Mesenchymal stem cell (in vitro differentiated cells and primary cell): ENCODE measurements at regions not wholly inside any gene's neighbourhood (a gene's known extent, or its start where the extent isn't known, plus 50 kb on each side); places are given as distances from the start of the nearest gene placed in this dataset.

Experiments used
- DNase-seq: peaks from one replicate; pipeline ENCODE4 v3.0.0-alpha.2; 2013
- H2AFZ ChIP-seq: one replicate; pipeline ENCODE4 v1.6.1; 2013; ENCODE audit warnings: low read depth, mild to moderate bottlenecking, control low read depth, inconsistent platforms, low read length, moderate library complexity
- H2AK5ac ChIP-seq: 2 replicates; pipeline ENCODE4 v1.6.1; 2013; ENCODE audit warnings: low read length, moderate library complexity, mild to moderate bottlenecking, inconsistent platforms; ENCODE audit not compliant: severe bottlenecking
- H2BK120ac ChIP-seq: one replicate; pipeline ENCODE4 v1.6.1; 2013; ENCODE audit warnings: low read depth, mild to moderate bottlenecking, inconsistent platforms, low read length, moderate library complexity
- H2BK12ac ChIP-seq, 2 experiments: one replicate each; pipeline ENCODE4 v1.6.1; 2013; ENCODE audit warnings: inconsistent platforms in 2 of 2, low read length in 2 of 2, mild to moderate bottlenecking in 2 of 2, moderate library complexity in 2 of 2, control low read depth in 1 of 2
- H2BK15ac ChIP-seq: one replicate; pipeline ENCODE4 v1.6.1; 2013; ENCODE audit warnings: mild to moderate bottlenecking, low read depth, inconsistent platforms; ENCODE audit not compliant: poor library complexity, severe bottlenecking
- H2BK5ac ChIP-seq: 2 replicates; pipeline ENCODE4 v1.6.1; 2013; ENCODE audit warnings: low read depth, mild to moderate bottlenecking, low read length, control low read depth, inconsistent platforms; ENCODE audit not compliant: poor library complexity, severe bottlenecking
- H3K14ac ChIP-seq, 2 experiments: one replicate each; pipeline ENCODE4 v1.6.1; 2013; ENCODE audit warnings: inconsistent platforms in 2 of 2, low read length in 2 of 2, control low read depth in 1 of 2, mild to moderate bottlenecking in 1 of 2, moderate library complexity in 1 of 2
- H3K18ac ChIP-seq, 2 experiments: one replicate each; pipeline ENCODE4 v1.6.1; 2013; ENCODE audit warnings: inconsistent platforms in 2 of 2, low read length in 2 of 2, control low read depth in 1 of 2, low read depth in 1 of 2, mild to moderate bottlenecking in 1 of 2
- H3K23ac ChIP-seq, 2 experiments: one replicate each; pipeline ENCODE4 v1.6.1; 2013; ENCODE audit warnings: inconsistent platforms in 2 of 2, low read length in 2 of 2, mild to moderate bottlenecking in 2 of 2, moderate library complexity in 2 of 2, control low read depth in 1 of 2
- H3K27ac ChIP-seq: 2 replicates; pipeline ENCODE4 v1.5.1; 2013; ENCODE audit warnings: mild to moderate bottlenecking, moderate library complexity, low read length, control low read depth, inconsistent platforms; ENCODE audit not compliant: poor library complexity, severe bottlenecking
- H3K27me3 ChIP-seq, 2 experiments: 2 replicates each; pipeline versions ENCODE4 v1.6.1 to v1.7.0; 2013; ENCODE audit warnings: low read length in 2 of 2, mild to moderate bottlenecking in 2 of 2, moderate library complexity in 2 of 2, control low read depth in 1 of 2, inconsistent platforms in 1 of 2; ENCODE audit not compliant: control insufficient read depth in 1 of 2, insufficient read depth in 1 of 2
- H3K36me3 ChIP-seq, 2 experiments: 2 replicates each; pipeline versions ENCODE4 v1.6.1 to v1.7.0; 2013; ENCODE audit warnings: low read length in 2 of 2, control low read depth in 1 of 2, inconsistent platforms in 1 of 2, low read depth in 1 of 2, mild to moderate bottlenecking in 1 of 2; ENCODE audit not compliant: insufficient read depth in 2 of 2, control insufficient read depth in 1 of 2
- H3K4ac ChIP-seq, 2 experiments: one replicate each; pipeline ENCODE4 v1.6.1; 2013; ENCODE audit warnings: inconsistent platforms in 2 of 2, low read length in 2 of 2, mild to moderate bottlenecking in 2 of 2, moderate library complexity in 2 of 2, control low read depth in 1 of 2, low read depth in 1 of 2
- H3K4me1 ChIP-seq: 2 replicates; pipeline ENCODE4 v1.6.1; 2013; ENCODE audit warnings: low read depth, low read length, control low read depth; ENCODE audit not compliant: control insufficient read depth, insufficient read depth
- H3K4me2 ChIP-seq: 2 replicates; pipeline ENCODE4 v1.6.1; 2013; ENCODE audit warnings: low read length, mild to moderate bottlenecking, inconsistent platforms; ENCODE audit not compliant: poor library complexity, severe bottlenecking
- H3K4me3 ChIP-seq, 2 experiments: 2 replicates each; pipeline versions ENCODE4 v1.5.1 to v1.7.0; 2013; ENCODE audit warnings: low read length in 2 of 2, mild to moderate bottlenecking in 2 of 2, control low read depth in 1 of 2, low read depth in 1 of 2; ENCODE audit not compliant: insufficient read depth in 1 of 2
- H3K79me1 ChIP-seq: replicated peaks from 2 replicates; pipeline ENCODE4 v1.6.1; 2013; ENCODE audit warnings: mild to moderate bottlenecking, control low read depth, low read length, inconsistent platforms; ENCODE audit not compliant: poor library complexity, severe bottlenecking
- H3K9ac ChIP-seq: 2 replicates; pipeline ENCODE4 v1.7.0; 2013; ENCODE audit warnings: mild to moderate bottlenecking, low read length, moderate library complexity
- H3K9me3 ChIP-seq: 2 replicates; pipeline ENCODE4 v1.7.0; 2013; ENCODE audit warnings: mild to moderate bottlenecking, low read length; ENCODE audit not compliant: control insufficient read depth
- H4K8ac ChIP-seq: one replicate; pipeline ENCODE4 v1.6.1; 2013; ENCODE audit warnings: inconsistent platforms, mild to moderate bottlenecking, low read length, moderate library complexity
- H4K91ac ChIP-seq: one replicate; pipeline ENCODE4 v1.6.1; 2013; ENCODE audit warnings: mild to moderate bottlenecking, low read length, inconsistent platforms
- WGBS: methylation state at CpG from one replicate; pipeline ENCODE4 v1.1.7; 2013; ENCODE audit warnings: mixed read lengths; 5-methylcytosine and 5-hydroxymethylcytosine counted together

GRCh38 chr10:36236341-36236740, 594.2 kb upstream of the FZD8 start:
- H4K91ac ChIP-seq, result no peak overlapping the region
- H3K79me1 ChIP-seq, result no peaks in the 10 kb centered on the region
- WGBS, result 93% methylated on average over 1 of the region's 1 CpG
- no peaks in the 10 kb centered on the region for H3K36me3 ChIP-seq
- no peak overlapping the region for H3K4ac ChIP-seq
- H3K4me3 ChIP-seq, result no peak overlapping the region
- no peaks in the 10 kb centered on the region for H3K27me3 ChIP-seq
- no peak overlapping the region for H4K8ac ChIP-seq
- no peak overlapping the region for H2BK15ac ChIP-seq
- no peak overlapping the region for H3K18ac ChIP-seq
- no peak overlapping the region for H3K9ac ChIP-seq
- H3K27ac ChIP-seq, result no peak overlapping the region
- H3K9me3 ChIP-seq, result peaks cover 6% of the 10 kb centered on the region
- no peak for DNase-seq
- H2AK5ac ChIP-seq, result no peak overlapping the region
- H3K4me2 ChIP-seq, result no peak overlapping the region
- H3K4me1 ChIP-seq, result no peaks in the 10 kb centered on the region
- H2BK120ac ChIP-seq, result no peak overlapping the region
- no peak overlapping the region for H3K23ac ChIP-seq
- H2BK5ac ChIP-seq, result no peak overlapping the region
- H2AFZ ChIP-seq, result no peak overlapping the region
- no peak overlapping the region for H3K14ac ChIP-seq
- no peak overlapping the region for H2BK12ac ChIP-seq

GRCh38 chr10:36232935-36233334, 590.8 kb upstream of the FZD8 start:
- no peak for DNase-seq
- Histone ChIP-seq H2AK5ac (no peak overlapping the region), H3K4me2 (no peak overlapping the region), H2BK120ac (no peak overlapping the region), H3K4ac (no peak overlapping the region), H3K4me1 (no peaks in the 10 kb centered on the region), H3K9me3 (no peaks in the 10 kb centered on the region), H3K4me3 (no peak overlapping the region), H3K36me3 (no peaks in the 10 kb centered on the region), H4K91ac (no peak overlapping the region), H2AFZ (no peak overlapping the region), H3K79me1 (no peaks in the 10 kb centered on the region), H3K27ac (no peak overlapping the region), H2BK12ac (no peak overlapping the region), H2BK15ac (no peak overlapping the region), H3K18ac (no peak overlapping the region), H3K9ac (no peak overlapping the region), H3K23ac (no peak overlapping the region), H3K27me3 (no peaks in the 10 kb centered on the region), H4K8ac (no peak overlapping the region), H2BK5ac (no peak overlapping the region), H3K14ac (no peak overlapping the region)
- WGBS, result 94% methylated on average over 3 of the region's 3 CpGs

GRCh38 chr10:36224431-36224985, 582.4 kb upstream of the FZD8 start:
- H3K36me3 ChIP-seq, result no peaks in the 10 kb centered on the region
- peak; percentile 82 for DNase-seq
- H4K91ac ChIP-seq, result no peak overlapping the region
- no peak overlapping the region for H3K4me3 ChIP-seq
- H4K8ac ChIP-seq, result no peak overlapping the region
- no peak overlapping the region for H2BK5ac ChIP-seq
- H3K14ac ChIP-seq, result no peak overlapping the region
- no peak overlapping the region for H3K9ac ChIP-seq
- H3K27ac ChIP-seq, result no peak overlapping the region
- peaks cover 2% of the 10 kb centered on the region for H3K4me1 ChIP-seq
- no peak overlapping the region for H3K4ac ChIP-seq
- no peaks in the 10 kb centered on the region for H3K27me3 ChIP-seq
- no peak overlapping the region for H2BK12ac ChIP-seq
- no peak overlapping the region for H2BK15ac ChIP-seq
- H2AFZ ChIP-seq, result no peak overlapping the region
- 49% methylated on average over 3 of the region's 4 CpGs for WGBS
- H2AK5ac ChIP-seq, result no peak overlapping the region
- no peaks in the 10 kb centered on the region for H3K9me3 ChIP-seq
- H3K4me2 ChIP-seq, result no peak overlapping the region
- peak overlapping the region in 1 of 2 experiments; percentile 55 for H3K18ac ChIP-seq
- H3K79me1 ChIP-seq, result no peaks in the 10 kb centered on the region
- no peak overlapping the region for H2BK120ac ChIP-seq
- no peak overlapping the region for H3K23ac ChIP-seq

GRCh38 chr10:36221101-36221500, 579.0 kb upstream of the FZD8 start:
- Histone ChIP-seq H2AK5ac (no peak overlapping the region), H2BK5ac (no peak overlapping the region), H2BK15ac (no peak overlapping the region), H3K4me1 (no peaks in the 10 kb centered on the region), H2BK120ac (no peak overlapping the region), H4K91ac (no peak overlapping the region), H3K79me1 (no peaks in the 10 kb centered on the region), H3K14ac (no peak overlapping the region), H2AFZ (no peak overlapping the region), H3K18ac (no peak overlapping the region), H3K9me3 (no peaks in the 10 kb centered on the region), H3K36me3 (no peaks in the 10 kb centered on the region), H3K4me2 (no peak overlapping the region), H3K27ac (no peak overlapping the region), H3K4ac (no peak overlapping the region), H4K8ac (no peak overlapping the region), H2BK12ac (no peak overlapping the region), H3K9ac (no peak overlapping the region), H3K4me3 (no peak overlapping the region), H3K27me3 (no peaks in the 10 kb centered on the region), H3K23ac (no peak overlapping the region)
- WGBS, result 93% methylated on average over 1 of the region's 1 CpG
- no peak for DNase-seq
